DMS53 treated with DMSO at 0.1 percent for 48 hours (cell line): ENCODE measurements at regions not wholly inside any gene's neighbourhood (a gene's known extent, or its start where the extent isn't known, plus 50 kb on each side); places are given as distances from the start of the nearest gene placed in this dataset.
"Not testable (repeated sequence)": the region's sequence is repeated elsewhere in the genome, so short reads cannot be mapped to it uniquely, and the experiment has no call there.

Source experiments
- DNase-seq: peaks from one replicate; lab custom pipeline; 2025; ENCODE audit not compliant: unreplicated experiment; lab: John Stamatoyannopoulos, UW

DNA sequence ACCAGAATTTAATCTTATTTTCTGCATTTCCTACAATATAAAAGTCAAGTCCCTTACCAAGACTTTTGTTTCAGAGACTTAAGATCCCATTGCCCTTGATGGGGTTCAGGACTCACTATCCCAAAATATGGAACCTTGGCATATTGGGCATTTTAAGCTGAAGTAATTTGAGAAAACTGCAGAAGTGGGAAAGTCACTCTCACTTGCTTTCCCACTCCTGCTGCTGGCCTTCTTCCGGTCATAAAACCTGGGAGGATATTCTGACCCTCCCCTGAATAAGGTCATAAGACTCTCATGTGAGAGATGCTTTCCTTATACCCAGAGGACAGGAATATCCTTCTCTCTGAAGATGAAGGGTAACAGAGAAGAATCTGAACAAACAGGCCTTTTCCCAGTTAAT, 92.8 kb upstream of the IFNGR1 start:
- no peak for DNase-seq

DNA sequence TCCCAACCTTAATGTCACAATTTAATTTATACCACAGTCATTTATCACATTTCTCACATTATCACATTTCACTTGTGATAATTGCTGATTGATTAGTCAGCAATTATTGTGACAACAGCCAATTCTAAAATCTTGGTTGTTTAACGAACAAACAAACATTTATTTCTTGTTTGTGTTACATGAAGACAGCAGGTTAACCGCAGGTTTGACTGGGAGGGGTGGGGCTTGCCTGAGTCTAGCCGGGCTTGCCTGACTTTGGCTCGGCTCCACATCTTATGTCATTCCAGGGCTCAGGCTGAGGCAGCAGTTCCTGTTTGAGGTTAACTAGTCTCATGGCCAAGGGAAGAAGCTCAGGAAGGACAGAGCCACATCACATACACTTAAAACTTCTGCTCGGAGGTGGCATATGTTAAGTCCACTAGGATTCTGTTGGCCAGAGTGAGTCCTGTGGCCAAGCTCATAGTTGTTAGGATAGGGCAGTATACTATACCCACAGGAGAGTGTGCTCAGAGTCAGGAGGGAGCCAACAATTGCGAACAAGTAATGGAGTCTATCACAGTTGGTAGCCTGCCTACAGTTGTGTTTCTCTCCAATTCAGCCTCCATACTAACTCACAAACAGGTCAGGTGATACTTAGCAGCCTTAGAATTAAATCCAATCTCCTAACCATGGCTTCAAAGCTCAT, 90.0 kb upstream of the IFNGR1 start:
- peak; percentile 48 for DNase-seq

DNA sequence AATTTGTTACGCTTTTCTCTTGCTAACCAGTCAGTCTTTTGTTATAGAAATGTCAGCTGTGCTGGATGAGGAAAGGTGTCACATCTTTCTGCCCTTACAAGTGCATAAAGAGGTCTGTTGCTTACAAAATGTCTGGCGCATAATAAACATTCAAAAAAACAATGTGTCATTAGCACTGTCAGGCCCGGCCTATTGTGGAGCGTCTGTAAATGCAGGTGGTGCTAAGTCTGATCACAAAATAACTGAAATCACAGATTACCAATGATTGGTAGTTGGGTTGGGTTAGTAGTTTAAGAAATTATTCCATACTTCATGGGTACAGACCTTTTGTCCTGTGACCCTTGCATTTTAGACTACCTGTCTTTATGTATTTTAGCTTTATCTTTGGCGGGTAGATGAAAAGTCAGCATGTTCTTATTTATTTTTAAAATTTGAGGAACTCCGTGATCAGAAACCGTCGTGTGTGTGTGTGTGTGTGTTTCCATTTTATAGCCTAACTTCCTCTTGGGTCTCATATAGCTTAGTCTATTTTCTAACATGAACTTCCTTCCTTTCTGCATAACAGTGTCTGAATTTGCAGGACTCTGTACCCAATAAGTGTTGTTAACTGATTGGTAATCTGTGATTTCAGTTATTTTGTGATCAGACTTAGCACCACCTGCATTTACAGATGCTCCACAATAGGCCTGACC, 88.1 kb upstream of the IFNGR1 start:
- DNase-seq, result no peak

DNA sequence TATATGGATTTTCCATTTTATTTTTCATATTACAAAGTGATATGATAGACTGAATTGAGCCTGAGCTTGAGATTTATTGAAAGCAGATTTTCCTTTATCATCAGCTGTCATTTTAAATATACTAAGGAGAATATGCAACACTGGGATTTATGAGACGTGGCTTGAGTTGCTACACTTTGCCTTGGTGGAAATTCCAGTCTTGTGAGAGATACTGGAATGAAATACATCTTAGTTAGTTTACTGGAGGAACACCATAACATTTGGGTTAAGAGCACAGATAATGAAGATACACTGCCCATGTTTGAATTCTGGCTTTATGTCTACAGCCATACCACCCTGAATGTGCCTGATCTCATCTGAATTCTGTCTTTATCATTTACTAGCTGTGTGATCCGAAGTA, 86.5 kb upstream of the IFNGR1 start:
- no peak for DNase-seq

- DNase-seq, result no peak
Observed at GRCh38 chr6:137304020-137304780, 85.0 kb upstream of the IFNGR1 start.

GRCh38 chr6:137303441-137303840, 84.3 kb upstream of the IFNGR1 start:
- no peak for DNase-seq

DNA sequence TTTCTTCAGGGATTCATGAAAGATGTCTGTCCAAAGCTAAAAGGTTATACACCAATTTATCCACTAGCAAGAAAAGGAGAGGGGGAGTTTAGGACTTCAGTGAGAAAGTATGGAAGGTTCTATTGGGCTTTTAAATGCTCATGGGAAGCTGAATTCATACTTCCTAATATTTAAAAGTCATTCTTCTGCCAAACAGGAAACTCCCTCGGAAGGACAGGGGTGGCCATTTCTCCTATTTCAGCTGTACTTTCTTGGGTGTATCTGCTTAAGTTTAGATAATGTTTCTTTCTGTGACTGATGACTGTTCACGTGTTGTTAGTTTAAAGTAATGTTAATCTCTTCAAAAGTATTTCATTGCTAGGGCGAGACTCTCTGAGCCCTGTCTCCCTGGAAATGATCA, 80.5 kb upstream of the IFNGR1 start:
- DNase-seq, result no peak

DNA sequence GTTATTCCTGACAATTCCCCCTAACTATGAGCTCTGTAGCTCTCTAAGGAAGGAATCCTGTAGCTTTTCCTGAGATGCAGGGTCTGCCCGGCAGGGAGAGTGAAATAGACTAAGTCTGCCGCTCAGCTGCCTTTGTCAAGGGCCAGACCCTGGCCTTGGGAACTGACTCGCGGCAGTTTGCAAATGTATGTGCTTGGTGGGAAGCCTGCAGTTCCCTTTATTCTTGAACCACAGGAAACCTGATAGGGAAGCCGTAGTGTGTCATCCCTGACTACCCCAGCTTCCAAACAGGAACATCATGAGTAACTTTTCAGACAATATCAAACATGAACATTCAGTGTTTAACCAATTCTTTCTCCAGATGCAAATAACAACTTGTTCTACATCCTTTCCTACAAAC, 78.7 kb upstream of the IFNGR1 start:
- DNase-seq, result no peak

GRCh38 chr6:137292326-137292725, 73.1 kb upstream of the IFNGR1 start:
- not testable (repeated sequence) for DNase-seq

GRCh38 chr6:137291441-137291840, 72.3 kb upstream of the IFNGR1 start:
- no peak for DNase-seq

DNA sequence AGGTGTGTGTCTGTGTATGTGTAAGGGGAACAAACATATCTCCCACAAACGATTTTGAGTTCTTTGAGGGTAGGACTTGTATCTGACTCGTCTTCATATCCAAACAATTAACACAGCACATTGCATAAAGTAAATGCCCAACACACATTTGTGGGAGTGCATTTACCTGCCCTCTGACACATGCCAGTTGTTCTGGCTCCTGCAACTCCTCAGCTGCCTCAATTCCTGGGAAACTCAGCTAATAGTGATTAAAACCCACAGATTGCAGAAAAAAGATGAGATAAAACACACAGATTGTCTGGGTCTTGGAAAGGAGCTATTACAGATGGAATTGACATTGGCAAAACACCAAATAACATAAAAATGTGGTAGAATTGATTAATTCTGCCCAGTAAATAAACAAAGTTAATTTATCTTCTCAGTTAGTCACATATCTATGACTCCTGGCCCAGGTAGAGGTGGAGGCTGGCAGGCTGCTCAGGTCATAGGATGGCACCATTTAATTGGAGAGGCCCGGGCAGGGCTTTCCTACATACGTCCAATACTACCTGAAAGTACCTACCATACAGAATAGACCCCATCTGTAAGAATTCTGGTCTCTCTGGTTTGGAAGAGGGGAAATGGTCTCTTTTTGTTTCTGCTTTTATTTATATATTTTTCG, 71.5 kb upstream of the IFNGR1 start:
- no peak for DNase-seq

DNA sequence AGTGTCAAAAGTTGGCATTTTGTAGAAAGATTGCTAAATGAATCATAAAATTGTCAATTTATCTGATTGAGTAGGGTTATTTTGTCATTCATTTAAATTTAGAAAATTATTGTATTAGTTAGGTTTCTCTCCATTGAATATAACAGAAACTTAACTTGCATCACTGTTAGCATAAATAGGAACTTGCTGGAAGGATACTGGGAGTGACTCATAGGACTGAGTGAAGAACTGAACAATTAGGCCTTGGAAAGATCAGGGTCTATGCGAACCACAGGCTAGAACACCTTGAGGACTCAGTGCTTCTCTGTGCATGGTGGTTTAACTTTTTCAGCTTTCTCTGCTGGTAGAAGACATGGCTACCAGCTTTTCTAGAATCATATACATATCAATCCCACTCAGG, 67.7 kb upstream of the IFNGR1 start:
- no peak for DNase-seq

DNA sequence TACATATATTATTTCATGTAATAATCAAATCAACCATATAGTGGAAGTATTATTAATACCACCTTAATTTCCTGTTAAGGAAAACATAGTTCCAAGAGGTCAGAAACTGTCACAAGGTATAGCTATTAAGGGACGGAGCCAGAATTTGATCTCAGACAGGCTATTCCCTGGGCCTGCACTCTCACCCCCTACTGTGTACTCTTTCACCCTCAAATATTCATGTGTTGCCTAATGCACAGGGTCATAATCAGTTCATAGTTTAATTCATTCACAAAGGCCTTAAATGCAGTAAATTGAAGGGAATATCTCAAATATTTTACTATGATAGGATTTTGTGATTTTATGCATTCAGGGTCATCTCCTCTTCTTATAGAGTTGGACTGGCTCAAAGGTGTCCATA, 67.2 kb upstream of the IFNGR1 start:
- DNase-seq, result no peak

- DNase-seq, result no peak
Observed at GRCh38 chr6:137284811-137285110, 65.6 kb upstream of the IFNGR1 start.

GRCh38 chr6:137283940-137284810, 65.0 kb upstream of the IFNGR1 start:
- DNase-seq, result no peak

DNA sequence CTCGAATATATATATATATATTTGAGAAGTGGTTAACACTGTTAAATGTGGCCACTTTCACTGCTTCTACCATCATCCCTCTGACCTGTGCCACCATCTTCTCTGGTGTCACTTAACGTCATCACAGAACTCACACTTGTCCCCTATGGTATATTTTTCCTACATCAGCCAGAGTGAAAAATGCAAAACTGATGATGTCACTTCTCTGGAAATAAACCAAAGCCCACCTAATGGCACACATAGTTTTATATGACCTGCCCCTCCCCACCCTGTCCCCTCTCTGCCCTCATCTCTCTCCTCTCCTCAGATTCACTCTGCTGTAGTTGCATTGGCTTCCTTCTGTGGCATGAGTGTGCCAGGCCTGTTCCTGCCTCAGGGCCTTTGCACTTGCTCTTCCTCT, 63.9 kb upstream of the IFNGR1 start:
- DNase-seq, result no peak

GRCh38 chr6:137282254-137282653, 63.1 kb upstream of the IFNGR1 start:
- no peak for DNase-seq

DNA sequence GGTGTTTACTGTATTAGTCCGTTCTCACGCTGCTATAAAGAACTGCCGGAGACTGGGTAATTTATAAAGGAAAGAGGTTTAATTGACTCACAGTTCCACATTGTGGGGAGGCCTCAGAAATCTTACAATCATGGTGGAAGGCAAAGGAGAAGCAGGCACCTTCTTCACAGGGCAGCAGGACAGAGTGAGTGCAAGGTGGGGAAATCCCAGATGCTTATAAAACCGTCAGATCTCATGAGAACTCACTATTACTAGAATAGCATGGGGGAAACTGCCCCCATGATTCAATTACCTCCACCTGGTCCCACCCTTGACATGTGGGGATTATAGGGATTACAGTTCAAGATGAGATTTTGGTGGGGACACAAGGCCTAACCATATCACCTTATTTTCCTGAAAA, 60.1 kb upstream of the IFNGR1 start:
- not testable (repeated sequence) for DNase-seq

- DNase-seq, result no peak
Observed at GRCh38 chr6:137277971-137278637, 58.9 kb upstream of the IFNGR1 start.

- no peak for DNase-seq
Observed at GRCh38 chr6:137272403-137272802, 53.2 kb upstream of the IFNGR1 start.
